PC-3 (cell line): ENCODE measurements at regions not wholly inside any gene's neighbourhood (a gene's known extent, or its start where the extent isn't known, plus 50 kb on each side); places are given as distances from the start of the nearest gene placed in this dataset.

Experiments
- ATAC-seq: fragments of 200-7000 bp; cut with Tn5 transposase; 2 replicates; pipeline ENCODE4 v1.9.1; 2020; ENCODE audit warnings: mild to moderate bottlenecking, moderate library complexity
- BruUV-seq: library from RNA; stranded (reverse); fragments of 400-500 nt; replicated peaks from 2 replicates; lab custom pipeline; 2021; lab: Mats Ljungman, UMichigan
- CTCF ChIA-PET: fragments of 300-600 bp; sonication (Branson Sonifier 250); formaldehyde crosslinking; loops from one replicate; lab custom pipeline; 2022; ENCODE audit warnings: antibody characterized with exemption; lab: Charles Lee
- POLR2A ChIA-PET: fragments of 300-600 bp; sonication (Branson Sonifier 250); formaldehyde crosslinking; loops from one replicate; lab custom pipeline; 2022; ENCODE audit warnings: antibody characterized with exemption; ENCODE audit not compliant: unreplicated experiment; lab: Charles Lee
- DNase-seq: peaks from one replicate; pipeline ENCODE4 v3.0.0-alpha.2; 2015
- H2AFZ ChIP-seq: fragments of 300-600 bp; sonication (generic); 2 replicates; pipeline ENCODE4 v1.6.0; 2016; ENCODE audit warnings: antibody characterized with exemption, low read length
- H3F3A ChIP-seq: fragments of 300-600 bp; sonication (generic); one replicate; pipeline ENCODE4 v1.6.0; 2017; ENCODE audit warnings: antibody characterized with exemption, low read length, control low read depth, mild to moderate bottlenecking; ENCODE audit not compliant: unreplicated experiment
- H3K27ac ChIP-seq: fragments of 300-600 bp; sonication (generic); 2 replicates; pipeline ENCODE4 v1.5.1; 2016; ENCODE audit warnings: mild to moderate bottlenecking, low read length
- H3K27me3 ChIP-seq: fragments of 300-600 bp; sonication (generic); 2 replicates; pipeline ENCODE4 v1.6.1; 2016; ENCODE audit warnings: low read length, mixed read lengths
- H3K36me3 ChIP-seq: fragments of 300-600 bp; sonication (generic); 2 replicates; pipeline ENCODE4 v1.6.1; 2016; ENCODE audit warnings: low read depth, mixed run types, low read length, mixed read lengths
- H3K4me1 ChIP-seq: fragments of 300-600 bp; sonication (generic); 2 replicates; pipeline ENCODE4 v1.5.1; 2016; ENCODE audit warnings: low read length; ENCODE audit not compliant: insufficient read depth
- H3K4me2 ChIP-seq: fragments of 300-600 bp; sonication (generic); 2 replicates; pipeline ENCODE4 v1.6.0; 2016; ENCODE audit warnings: low read length
- H3K4me3 ChIP-seq: fragments of 300-600 bp; sonication (generic); 2 replicates; pipeline ENCODE4 v1.5.1; 2016; ENCODE audit warnings: mild to moderate bottlenecking, low read length, mixed read lengths
- H3K79me2 ChIP-seq: fragments of 300-600 bp; sonication (generic); 2 replicates; pipeline ENCODE4 v1.6.1; 2017; ENCODE audit warnings: low read length, mixed read lengths
- H3K9ac ChIP-seq: fragments of 300-600 bp; sonication (generic); 2 replicates; pipeline ENCODE4 v1.6.0; 2016; ENCODE audit warnings: mild to moderate bottlenecking, low read length
- H3K9me2 ChIP-seq: fragments of 300-600 bp; sonication (generic); replicated peaks from 2 replicates; pipeline ENCODE4 v1.6.1; 2016; ENCODE audit warnings: mixed run types, low read length, mixed read lengths
- H3K9me3 ChIP-seq: fragments of 300-600 bp; sonication (generic); 2 replicates; pipeline ENCODE4 v1.6.1; 2016; ENCODE audit warnings: low read length, mixed read lengths
- H4K20me1 ChIP-seq: fragments of 300-600 bp; sonication (generic); 2 replicates; pipeline ENCODE4 v1.6.1; 2016; ENCODE audit warnings: low read length, mixed read lengths
- EZH2 ChIP-seq: fragments of 300-600 bp; sonication (generic); IDR thresholded peaks from one replicate; pipeline ENCODE4 v1.6.1; 2017; ENCODE audit warnings: antibody characterized with exemption, mild to moderate bottlenecking, low read length; ENCODE audit not compliant: unreplicated experiment
- EZH2phosphoT487 ChIP-seq: fragments of 300-600 bp; sonication (generic); IDR thresholded peaks from 2 replicates; pipeline ENCODE4 v1.6.1; 2018; ENCODE audit warnings: mild to moderate bottlenecking, antibody characterized with exemption, low read length, borderline replicate concordance
- intact Hi-C: fragments of 100-400 bp; cut with micrococcal nuclease; formaldehyde crosslinking; loops from 2 replicates; pipeline ENCODE4 v1.9.0; 2023
- TF ChIP-seq, protein P1 (sequence below): fragments of 300-600 bp; sonication (generic); conservative IDR thresholded peaks from 2 replicates; pipeline ENCODE4 v1.5.1; 2017; ENCODE audit warnings: antibody characterized with exemption, low read depth, mild to moderate bottlenecking, low read length

DNA sequence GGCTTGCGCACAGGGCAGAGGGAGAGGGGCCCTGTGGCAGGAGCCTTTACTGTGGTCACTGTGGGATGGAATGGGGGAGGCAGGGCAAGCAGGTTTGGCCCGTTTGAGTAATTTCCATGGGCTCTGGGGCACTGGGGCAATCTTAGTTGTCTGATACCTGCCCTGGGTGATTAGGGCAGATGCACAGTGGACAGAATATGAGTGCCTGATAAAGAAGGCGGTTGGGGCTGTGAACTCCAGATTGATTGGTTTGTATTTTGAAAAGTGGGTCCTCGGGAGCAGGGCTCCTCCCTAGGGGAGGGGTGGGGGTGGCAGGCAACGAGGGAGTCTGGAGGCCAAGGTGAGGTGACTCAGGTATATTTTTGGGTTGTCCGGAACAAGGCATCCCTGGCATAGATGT is 247.5 kb downstream of the NSG2 start:
- no peaks in the 10 kb centered on the region for H4K20me1 ChIP-seq
- ChIA-PET CTCF (no interaction called here), POLR2A (no interaction called here)
- no peak overlapping the region for H3K4me3 ChIP-seq
- no peak overlapping the region for H3K9ac ChIP-seq
- intact Hi-C loops, result no loop called here
- TF ChIP-seq, protein P1, sequence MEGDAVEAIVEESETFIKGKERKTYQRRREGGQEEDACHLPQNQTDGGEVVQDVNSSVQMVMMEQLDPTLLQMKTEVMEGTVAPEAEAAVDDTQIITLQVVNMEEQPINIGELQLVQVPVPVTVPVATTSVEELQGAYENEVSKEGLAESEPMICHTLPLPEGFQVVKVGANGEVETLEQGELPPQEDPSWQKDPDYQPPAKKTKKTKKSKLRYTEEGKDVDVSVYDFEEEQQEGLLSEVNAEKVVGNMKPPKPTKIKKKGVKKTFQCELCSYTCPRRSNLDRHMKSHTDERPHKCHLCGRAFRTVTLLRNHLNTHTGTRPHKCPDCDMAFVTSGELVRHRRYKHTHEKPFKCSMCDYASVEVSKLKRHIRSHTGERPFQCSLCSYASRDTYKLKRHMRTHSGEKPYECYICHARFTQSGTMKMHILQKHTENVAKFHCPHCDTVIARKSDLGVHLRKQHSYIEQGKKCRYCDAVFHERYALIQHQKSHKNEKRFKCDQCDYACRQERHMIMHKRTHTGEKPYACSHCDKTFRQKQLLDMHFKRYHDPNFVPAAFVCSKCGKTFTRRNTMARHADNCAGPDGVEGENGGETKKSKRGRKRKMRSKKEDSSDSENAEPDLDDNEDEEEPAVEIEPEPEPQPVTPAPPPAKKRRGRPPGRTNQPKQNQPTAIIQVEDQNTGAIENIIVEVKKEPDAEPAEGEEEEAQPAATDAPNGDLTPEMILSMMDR, result no peak
- TF ChIP-seq EZH2 (no peak), EZH2phosphoT487 (no peak)
- H3K9me2 ChIP-seq, result no peaks in the 10 kb centered on the region
- H3K9me3 ChIP-seq, result no peaks in the 10 kb centered on the region
- no peak overlapping the region for H3K4me2 ChIP-seq
- no peak overlapping the region for H3K27ac ChIP-seq
- no peaks in the 10 kb centered on the region for H3F3A ChIP-seq
- H3K79me2 ChIP-seq, result no peaks in the 10 kb centered on the region
- no peak overlapping the region for H2AFZ ChIP-seq
- H3K4me1 ChIP-seq, result no peaks in the 10 kb centered on the region
- no peaks in the 10 kb centered on the region for H3K36me3 ChIP-seq
- no peak for DNase-seq
- ATAC-seq, result no peak
- H3K27me3 ChIP-seq, result peaks cover 43% of the 10 kb centered on the region; the same call in 1 of the 2 replicates
- BruUV-seq, result no TSS peak

- H3K9ac ChIP-seq, result no peak overlapping the region
- H2AFZ ChIP-seq, result no peak overlapping the region
- H3K36me3 ChIP-seq, result no peaks in the 10 kb centered on the region
- H3K4me2 ChIP-seq, result no peak overlapping the region
- ChIA-PET CTCF (no interaction called here), POLR2A (no interaction called here)
- H4K20me1 ChIP-seq, result no peaks in the 10 kb centered on the region
- no peaks in the 10 kb centered on the region for H3K9me2 ChIP-seq
- TF ChIP-seq EZH2phosphoT487 (no peak), EZH2 (no peak)
- TF ChIP-seq, protein P1, result no peak
- peaks cover 38% of the 10 kb centered on the region; the same call in 1 of the 2 replicates for H3K27me3 ChIP-seq
- H3K4me3 ChIP-seq, result no peak overlapping the region
- H3K27ac ChIP-seq, result no peak overlapping the region
- no peaks in the 10 kb centered on the region for H3K4me1 ChIP-seq
- DNase-seq (no peak), ATAC-seq (no peak)
- BruUV-seq, result no TSS peak
- no peaks in the 10 kb centered on the region for H3F3A ChIP-seq
- no peaks in the 10 kb centered on the region for H3K79me2 ChIP-seq
- intact Hi-C loops, result no loop called here
- no peaks in the 10 kb centered on the region for H3K9me3 ChIP-seq
These were observed 248.0 kb downstream of the NSG2 start for GRCh38 chr5:174293481-174293880.

- Histone ChIP-seq H3K4me3 (no peak overlapping the region), H3K9me3 (no peaks in the 10 kb centered on the region), H3K9me2 (no peaks in the 10 kb centered on the region), H3K4me1 (no peaks in the 10 kb centered on the region), H3K36me3 (no peaks in the 10 kb centered on the region), H3K4me2 (no peak overlapping the region), H3K27me3 (peaks cover 39% of the 10 kb centered on the region; the same call in 1 of the 2 replicates), H4K20me1 (no peaks in the 10 kb centered on the region), H3K27ac (no peak overlapping the region), H3K79me2 (no peaks in the 10 kb centered on the region), H2AFZ (no peak overlapping the region), H3F3A (no peaks in the 10 kb centered on the region), H3K9ac (no peak overlapping the region)
- ChIA-PET POLR2A (no interaction called here), CTCF (no interaction called here)
- ATAC-seq, result no peak
- no peak for TF ChIP-seq EZH2phosphoT487
- TF ChIP-seq EZH2, result no peak
- intact Hi-C loops, result no loop called here
- DNase-seq, result no peak
- no TSS peak for BruUV-seq
These were observed 249.6 kb downstream of the NSG2 start for GRCh38 chr5:174294891-174295620.
